ENCODE measurements at regions not wholly inside any gene's neighbourhood (a gene's known extent, or its start where the extent isn't known, plus 50 kb on each side); places are given as distances from the start of the nearest gene placed in this dataset.

- TF ChIP-seq CTCF (IDR thresholded peaks at IDR 0.05; ENCODE audit: insufficient read depth, low read length, poor library complexity, severe bottlenecking) (no peak), EZH2phosphoT487 (conservative IDR thresholded peaks at IDR 0.05; ENCODE audit: low read length) (no peak)
Observed at GRCh38 chr5:148747536-148747906, 78.9 kb upstream of the ADRB2 start.
